Activated CD4-positive, alpha-beta T cell treated with anti-CD3 and anti-CD28 coated beads for 36 hours (primary cell): ENCODE measurements at regions not wholly inside any gene's neighbourhood (a gene's known extent, or its start where the extent isn't known, plus 50 kb on each side); places are given as distances from the start of the nearest gene placed in this dataset.
"Not testable (repeated sequence)": the region's sequence is repeated elsewhere in the genome, so short reads cannot be mapped to it uniquely, and the experiment has no call there.

Source experiments
- ATAC-seq: fragments of 200-7000 bp; cut with Tn5 transposase; one replicate; pipeline ENCODE4 v1.10.0; 2021; ENCODE audit warnings: mild to moderate bottlenecking, moderate library complexity
- CTCF ChIA-PET: fragments of 350-600 bp; sonication (Branson Sonifier 250); formaldehyde crosslinking; loops from one replicate; lab custom pipeline; 2021; ENCODE audit warnings: antibody characterized with exemption; lab: Charles Lee
- POLR2A ChIA-PET: fragments of 350-600 bp; sonication (Branson Sonifier 250); formaldehyde crosslinking; loops from one replicate; lab custom pipeline; 2021; ENCODE audit warnings: antibody characterized with exemption, inconsistent platforms; lab: Charles Lee
- DNase-seq: peaks from one replicate; pipeline ENCODE4 v3.0.0-alpha.2; 2020
- H3K27ac Mint-ChIP-seq: one replicate; pipeline ENCODE4 v1.8.0; 2021; ENCODE audit warnings: mixed read lengths
- H3K27me3 Mint-ChIP-seq: one replicate; pipeline ENCODE4 v1.8.0; 2021; ENCODE audit warnings: mixed read lengths
- H3K36me3 Mint-ChIP-seq: one replicate; pipeline ENCODE4 v1.8.0; 2021; ENCODE audit warnings: low read depth, mixed read lengths
- H3K4me1 Mint-ChIP-seq: one replicate; pipeline ENCODE4 v1.8.0; 2021; ENCODE audit warnings: mixed read lengths
- H3K4me3 Mint-ChIP-seq: one replicate; pipeline ENCODE4 v1.8.0; 2021; ENCODE audit warnings: mild to moderate bottlenecking, moderate library complexity, mixed read lengths
- H3K9me3 Mint-ChIP-seq: one replicate; pipeline ENCODE4 v1.8.0; 2021; ENCODE audit warnings: low read depth, mixed read lengths
- intact Hi-C, 2 experiments: fragments of 100-400 bp; cut with DNase I in 1 of 2; cut with micrococcal nuclease in 1 of 2; formaldehyde crosslinking; loops; one replicate each; pipeline versions ENCODE4 v1.14.2 to v1.15.1; 2022 to 2024; cut with DNase I, micrococcal nuclease

GRCh38 chrX:34503119-34503518 lies 154.0 kb downstream of the TMEM47 start:
- POLR2A ChIA-PET: no interaction called here
- H3K4me1 Mint-ChIP-seq: no peaks in the 10 kb centered on the region
- peaks cover 2% of the 10 kb centered on the region for H3K9me3 Mint-ChIP-seq
- no peaks in the 10 kb centered on the region for H3K27me3 Mint-ChIP-seq
- H3K27ac Mint-ChIP-seq: no peak overlapping the region
- no peak for DNase-seq
- CTCF ChIA-PET: no interaction called here
- peaks cover 1% of the 10 kb centered on the region for H3K36me3 Mint-ChIP-seq
- no peak for ATAC-seq
- intact Hi-C loops: no loop called here
- H3K4me3 Mint-ChIP-seq: no peak overlapping the region

- ChIA-PET CTCF (no interaction called here), POLR2A (no interaction called here)
- H3K27ac Mint-ChIP-seq: no peak overlapping the region
- DNase-seq (no peak), ATAC-seq (no peak)
- no peak overlapping the region for H3K4me3 Mint-ChIP-seq
- H3K4me1 Mint-ChIP-seq: no peaks in the 10 kb centered on the region
- intact Hi-C loops: no loop called here
- H3K36me3 Mint-ChIP-seq: no peaks in the 10 kb centered on the region
- no peaks in the 10 kb centered on the region for H3K27me3 Mint-ChIP-seq
- H3K9me3 Mint-ChIP-seq: peaks cover 1% of the 10 kb centered on the region
Observed at GRCh38 chrX:34493086-34493485, 164.0 kb downstream of the TMEM47 start.

GRCh38 chrX:34491126-34491525 lies 166.0 kb downstream of the TMEM47 start:
- Mint-ChIP-seq H3K36me3 (no peaks in the 10 kb centered on the region), H3K27ac (no peak overlapping the region), H3K9me3 (peaks cover 1% of the 10 kb centered on the region), H3K27me3 (no peaks in the 10 kb centered on the region), H3K4me1 (no peaks in the 10 kb centered on the region), H3K4me3 (no peak overlapping the region)
- POLR2A ChIA-PET: no interaction called here
- intact Hi-C loops: no loop called here
- DNase-seq: no peak
- ATAC-seq: no peak
- CTCF ChIA-PET: no interaction called here

- Mint-ChIP-seq H3K4me3 (no peak overlapping the region), H3K27ac (no peak overlapping the region)
- CTCF ChIA-PET: no interaction called here
Observed at GRCh38 chrX:34487364-34487763, 169.7 kb downstream of the TMEM47 start.

GRCh38 chrX:34483980-34484379 lies 173.1 kb downstream of the TMEM47 start:
- Mint-ChIP-seq H3K27ac (no peak overlapping the region), H3K9me3 (peaks cover 5% of the 10 kb centered on the region), H3K4me1 (no peaks in the 10 kb centered on the region), H3K27me3 (no peaks in the 10 kb centered on the region), H3K4me3 (no peak overlapping the region), H3K36me3 (no peaks in the 10 kb centered on the region)
- CTCF ChIA-PET: no interaction called here
- no peak for DNase-seq
- no peak for ATAC-seq
- intact Hi-C loops: no loop called here
- POLR2A ChIA-PET: no interaction called here

More at GRCh38 chrX:34487364-34487763, 169.7 kb downstream of the TMEM47 start:
- intact Hi-C loops: no loop called here
- no peak for DNase-seq
- H3K9me3 Mint-ChIP-seq: peaks cover 3% of the 10 kb centered on the region
- ATAC-seq: no peak
- H3K36me3 Mint-ChIP-seq: no peaks in the 10 kb centered on the region
- POLR2A ChIA-PET: no interaction called here
- no peaks in the 10 kb centered on the region for H3K4me1 Mint-ChIP-seq
- no peaks in the 10 kb centered on the region for H3K27me3 Mint-ChIP-seq

- POLR2A ChIA-PET: no interaction called here
- H3K9me3 Mint-ChIP-seq: peaks cover 4% of the 10 kb centered on the region
- intact Hi-C loops: no loop called here
- no peaks in the 10 kb centered on the region for H3K27me3 Mint-ChIP-seq
- H3K36me3 Mint-ChIP-seq: no peaks in the 10 kb centered on the region
- ATAC-seq (no peak), DNase-seq (no peak)
- no peak overlapping the region for H3K27ac Mint-ChIP-seq
- H3K4me1 Mint-ChIP-seq: no peaks in the 10 kb centered on the region
- H3K4me3 Mint-ChIP-seq: no peak overlapping the region
- CTCF ChIA-PET: no interaction called here
Observed at GRCh38 chrX:34470507-34470906, 186.6 kb downstream of the TMEM47 start.

GRCh38 chrX:34467437-34467836 lies 189.6 kb downstream of the TMEM47 start:
- intact Hi-C loops: no loop called here
- DNase-seq: no peak
- no peak overlapping the region for H3K4me3 Mint-ChIP-seq
- H3K27me3 Mint-ChIP-seq: no peaks in the 10 kb centered on the region
- H3K4me1 Mint-ChIP-seq: no peaks in the 10 kb centered on the region
- no peaks in the 10 kb centered on the region for H3K36me3 Mint-ChIP-seq
- ChIA-PET POLR2A (no interaction called here), CTCF (no interaction called here)
- no peak for ATAC-seq
- peaks cover 4% of the 10 kb centered on the region for H3K9me3 Mint-ChIP-seq
- H3K27ac Mint-ChIP-seq: no peak overlapping the region

GRCh38 chrX:34463220-34463619 lies 193.9 kb downstream of the TMEM47 start:
- H3K36me3 Mint-ChIP-seq, intact Hi-C loops, CTCF ChIA-PET, DNase-seq, H3K4me3 Mint-ChIP-seq, H3K9me3 Mint-ChIP-seq, POLR2A ChIA-PET, H3K27me3 Mint-ChIP-seq, H3K4me1 Mint-ChIP-seq, ATAC-seq, H3K27ac Mint-ChIP-seq: not testable (repeated sequence)

- H3K36me3 Mint-ChIP-seq, CTCF ChIA-PET, DNase-seq, ATAC-seq, intact Hi-C loops, H3K9me3 Mint-ChIP-seq, H3K4me1 Mint-ChIP-seq, H3K27me3 Mint-ChIP-seq, H3K4me3 Mint-ChIP-seq, H3K27ac Mint-ChIP-seq, POLR2A ChIA-PET: not testable (repeated sequence)
Observed at GRCh38 chrX:34457850-34458249, 199.2 kb downstream of the TMEM47 start.

- H3K4me3 Mint-ChIP-seq: no peak overlapping the region
Observed at GRCh38 chrX:34437586-34437985, 219.5 kb downstream of the TMEM47 start.

GRCh38 chrX:34426334-34426733 lies 230.8 kb downstream of the TMEM47 start:
- Mint-ChIP-seq H3K27ac (no peak overlapping the region), H3K4me1 (no peaks in the 10 kb centered on the region), H3K36me3 (no peaks in the 10 kb centered on the region), H3K27me3 (no peaks in the 10 kb centered on the region), H3K9me3 (peaks cover 13% of the 10 kb centered on the region), H3K4me3 (no peak overlapping the region)
- ChIA-PET CTCF (no interaction called here), POLR2A (no interaction called here)
- DNase-seq (no peak), ATAC-seq (no peak)
- intact Hi-C loops: no loop called here

More at GRCh38 chrX:34437586-34437985, 219.5 kb downstream of the TMEM47 start:
- no peak overlapping the region for H3K27ac Mint-ChIP-seq
- ChIA-PET CTCF (no interaction called here), POLR2A (no interaction called here)
- H3K9me3 Mint-ChIP-seq: no peaks in the 10 kb centered on the region
- no peaks in the 10 kb centered on the region for H3K27me3 Mint-ChIP-seq
- no peaks in the 10 kb centered on the region for H3K36me3 Mint-ChIP-seq
- intact Hi-C loops: no loop called here
- no peaks in the 10 kb centered on the region for H3K4me1 Mint-ChIP-seq
- no peak for ATAC-seq
- no peak for DNase-seq

- H3K27me3 Mint-ChIP-seq: no peaks in the 10 kb centered on the region
- H3K4me1 Mint-ChIP-seq: no peaks in the 10 kb centered on the region
- H3K36me3 Mint-ChIP-seq: no peaks in the 10 kb centered on the region
- H3K4me3 Mint-ChIP-seq: no peak overlapping the region
- no peaks in the 10 kb centered on the region for H3K9me3 Mint-ChIP-seq
- intact Hi-C loops: no loop called here
- no peak for ATAC-seq
- DNase-seq: no peak
- CTCF ChIA-PET: interaction anchor here (0.7 kb wide), 1 partner anchor 762 kb away, joined by 3 read pairs; no protein-coding TSS in a partner anchor
- H3K27ac Mint-ChIP-seq: no peak overlapping the region
- POLR2A ChIA-PET: no interaction called here
Observed at GRCh38 chrX:34406580-34406979, 250.5 kb downstream of the TMEM47 start.
